GM21423 (cell line): ENCODE measurements at regions not wholly inside any gene's neighbourhood (a gene's known extent, or its start where the extent isn't known, plus 50 kb on each side); places are given as distances from the start of the nearest gene placed in this dataset.

Source experiments
- ATAC-seq: cut with Tn5 transposase; IDR thresholded peaks from one replicate; pipeline ENCODE4 v1.9.1; 2021; ENCODE audit warnings: mild to moderate bottlenecking, moderate library complexity; ENCODE audit not compliant: unreplicated experiment

DNA sequence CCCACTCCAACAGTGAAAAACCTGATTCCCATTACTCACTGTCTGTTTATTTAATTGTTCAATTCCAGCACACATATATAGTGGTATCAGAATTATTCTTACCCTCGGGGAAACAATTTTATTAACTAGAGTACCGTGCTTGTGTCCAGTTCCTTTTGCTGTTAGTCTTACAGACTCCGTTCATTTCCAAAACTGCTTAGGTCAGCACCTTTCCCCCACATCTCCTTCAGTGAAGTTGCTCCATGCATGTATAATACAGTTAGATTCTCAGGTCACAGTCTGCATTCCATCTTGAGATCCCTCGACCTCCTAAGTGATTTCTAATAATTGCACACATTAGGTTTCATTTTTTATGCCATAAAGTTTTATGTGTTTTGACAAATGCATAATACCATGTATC lies 56.3 kb upstream of the ZNF521 start:
- no peak for ATAC-seq
